Endometrium (tissue), 2 donors: ENCODE measurements at regions not wholly inside any gene's neighbourhood (a gene's known extent, or its start where the extent isn't known, plus 50 kb on each side); places are given as distances from the start of the nearest gene placed in this dataset.
"Not testable (repeated sequence)": the region's sequence is repeated elsewhere in the genome, so short reads cannot be mapped to it uniquely, and the experiment has no call there.

Source experiments
- FAIRE-seq: peaks from 2 replicates; lab custom pipeline; 2012; peaks lifted over from hg19 to GRCh38; lab: Jason Lieb, UNC
- donor health status: control.
- donor health status: control.

- no peak for FAIRE-seq
Measured at GRCh38 chr14:21807975-21808374, 134.4 kb upstream of the OR4E1 start.

GRCh38 chr14:21804981-21805380 is 131.4 kb upstream of the OR4E1 start:
- FAIRE-seq = no peak

- no peak for FAIRE-seq
Measured at GRCh38 chr14:21802441-21802840, 128.8 kb upstream of the OR4E1 start.

- no peak for FAIRE-seq
Measured at GRCh38 chr14:21796916-21797315, 123.3 kb upstream of the OR4E1 start.

GRCh38 chr14:21795456-21795855 is 121.8 kb upstream of the OR4E1 start:
- no peak for FAIRE-seq

GRCh38 chr14:21791749-21792148 is 118.1 kb upstream of the OR4E1 start:
- no peak for FAIRE-seq

- FAIRE-seq = not testable (repeated sequence)
Measured at GRCh38 chr14:21788687-21789086, 115.1 kb upstream of the OR4E1 start.

GRCh38 chr14:21787242-21787641 is 113.6 kb upstream of the OR4E1 start:
- FAIRE-seq = not testable (repeated sequence)

- FAIRE-seq = no peak
Measured at GRCh38 chr14:21781543-21781942, 107.9 kb upstream of the OR4E1 start.

GRCh38 chr14:21780429-21781084 is 106.9 kb upstream of the OR4E1 start:
- FAIRE-seq = no peak

- FAIRE-seq = no peak
Measured at GRCh38 chr14:21771671-21772070, 98.1 kb upstream of the OR4E1 start.

- no peak for FAIRE-seq
Measured at GRCh38 chr14:21768875-21769257, 95.2 kb upstream of the OR4E1 start.

- no peak for FAIRE-seq
Measured at GRCh38 chr14:21768116-21768874, 94.7 kb upstream of the OR4E1 start.

GRCh38 chr14:21760360-21760759 is 86.7 kb upstream of the OR4E1 start:
- FAIRE-seq = not testable (repeated sequence)

GRCh38 chr14:21749306-21749868 is 75.8 kb upstream of the OR4E1 start:
- no peak for FAIRE-seq

- no peak for FAIRE-seq
Measured at GRCh38 chr14:21748869-21749303, 75.3 kb upstream of the OR4E1 start.

- no peak for FAIRE-seq
Measured at GRCh38 chr14:21735639-21736307, 62.2 kb upstream of the OR4E1 start.

GRCh38 chr14:21735200-21735599 is 61.6 kb upstream of the OR4E1 start:
- no peak for FAIRE-seq

GRCh38 chr14:21734457-21735074 is 60.9 kb upstream of the OR4E1 start:
- no peak for FAIRE-seq

- no peak for FAIRE-seq
Measured at GRCh38 chr14:21729703-21730233, 56.1 kb upstream of the OR4E1 start.

GRCh38 chr14:21725250-21725649 is 51.6 kb upstream of the OR4E1 start:
- FAIRE-seq = no peak
